HAP-1 (cell line): ENCODE measurements at regions not wholly inside any gene's neighbourhood (a gene's known extent, or its start where the extent isn't known, plus 50 kb on each side); places are given as distances from the start of the nearest gene placed in this dataset.
"Not testable (repeated sequence)": the region's sequence is repeated elsewhere in the genome, so short reads cannot be mapped to it uniquely, and the experiment has no call there.

Experiments
- DNase-seq, 2 experiments: peaks; one replicate each; pipeline ENCODE4 v3.0.0-alpha.2; 2016 to 2020; ENCODE audit warnings: low spot score in 2 of 2
- H3K27me3 ChIP-seq: fragments of 250-450 bp; sonication (Bioruptor Pico); 2 replicates; pipeline ENCODE4 v1.5.1; 2020; ENCODE audit warnings: low read depth, mild to moderate bottlenecking, moderate library complexity
- H3K36me3 ChIP-seq: fragments of 250-450 bp; sonication (Bioruptor Pico); replicated peaks from 2 replicates; pipeline ENCODE4 v1.5.1; 2020; ENCODE audit warnings: mild to moderate bottlenecking
- H3K4me1 ChIP-seq: fragments of 250-450 bp; sonication (Bioruptor Pico); 2 replicates; pipeline ENCODE4 v1.5.1; 2020; ENCODE audit warnings: mild to moderate bottlenecking
- H3K4me3 ChIP-seq: fragments of 250-450 bp; sonication (Bioruptor Pico); 2 replicates; pipeline ENCODE4 v1.5.1; 2020; ENCODE audit warnings: mild to moderate bottlenecking, moderate library complexity
- H3K9me3 ChIP-seq: fragments of 250-450 bp; sonication (Bioruptor Pico); 2 replicates; pipeline ENCODE4 v1.5.1; 2020; ENCODE audit warnings: mild to moderate bottlenecking, moderate library complexity
- in situ Hi-C: fragments of 300-500 bp; cut with MboI; formaldehyde crosslinking; loops from 3 replicates; pipeline ENCODE4 v1.14.3; 2020; ENCODE audit warnings: low sequenced_read_pairs, inconsistent platforms, mixed read lengths

GRCh38 chr6:165001502-165002157 lies 307.8 kb downstream of the C6orf118 start:
- H3K4me1 ChIP-seq, result no peaks in the 10 kb centered on the region
- no peaks in the 10 kb centered on the region for H3K27me3 ChIP-seq
- H3K36me3 ChIP-seq, result no peaks in the 10 kb centered on the region
- no peak for DNase-seq
- H3K4me3 ChIP-seq, result no peak overlapping the region
- H3K9me3 ChIP-seq, result no peaks in the 10 kb centered on the region
- in situ Hi-C loops, result no loop called here

GRCh38 chr6:164998297-164998696 lies 311.1 kb downstream of the C6orf118 start:
- H3K4me1 ChIP-seq, result no peaks in the 10 kb centered on the region
- no peak overlapping the region for H3K4me3 ChIP-seq
- no peaks in the 10 kb centered on the region for H3K9me3 ChIP-seq
- H3K36me3 ChIP-seq, result no peaks in the 10 kb centered on the region
- H3K27me3 ChIP-seq, result no peaks in the 10 kb centered on the region
- no peak for DNase-seq
- in situ Hi-C loops, result no loop called here

GRCh38 chr6:164996838-164997237 lies 312.6 kb downstream of the C6orf118 start:
- no peak for DNase-seq
- in situ Hi-C loops, result no loop called here
- Histone ChIP-seq H3K36me3 (no peaks in the 10 kb centered on the region), H3K27me3 (no peaks in the 10 kb centered on the region), H3K9me3 (no peaks in the 10 kb centered on the region), H3K4me3 (no peak overlapping the region), H3K4me1 (no peaks in the 10 kb centered on the region)

- Histone ChIP-seq H3K4me1 (no peaks in the 10 kb centered on the region), H3K36me3 (no peaks in the 10 kb centered on the region), H3K9me3 (no peaks in the 10 kb centered on the region), H3K27me3 (no peaks in the 10 kb centered on the region), H3K4me3 (no peak overlapping the region)
- in situ Hi-C loops, result no loop called here
- DNase-seq, result no peak
These were observed 317.8 kb downstream of the C6orf118 start for GRCh38 chr6:164991573-164991972.

- no peaks in the 10 kb centered on the region for H3K36me3 ChIP-seq
- H3K4me1 ChIP-seq, result no peaks in the 10 kb centered on the region
- no peaks in the 10 kb centered on the region for H3K9me3 ChIP-seq
- no peak for DNase-seq
- no peaks in the 10 kb centered on the region for H3K27me3 ChIP-seq
- H3K4me3 ChIP-seq, result no peak overlapping the region
- in situ Hi-C loops, result no loop called here
These were observed 318.5 kb downstream of the C6orf118 start for GRCh38 chr6:164990901-164991300.

GRCh38 chr6:164982389-164982788 lies 327.0 kb downstream of the C6orf118 start:
- H3K4me1 ChIP-seq, result no peaks in the 10 kb centered on the region
- in situ Hi-C loops, result no loop called here
- no peak for DNase-seq
- H3K27me3 ChIP-seq, result no peaks in the 10 kb centered on the region
- H3K36me3 ChIP-seq, result no peaks in the 10 kb centered on the region
- H3K4me3 ChIP-seq, result no peak overlapping the region
- H3K9me3 ChIP-seq, result no peaks in the 10 kb centered on the region

GRCh38 chr6:164967102-164967501 lies 342.3 kb downstream of the C6orf118 start:
- Histone ChIP-seq H3K36me3 (no peaks in the 10 kb centered on the region), H3K27me3 (no peaks in the 10 kb centered on the region)
- DNase-seq, result no peak

GRCh38 chr6:164962805-164963204 lies 346.6 kb downstream of the C6orf118 start:
- in situ Hi-C loops, result no loop called here
- no peaks in the 10 kb centered on the region for H3K27me3 ChIP-seq
- no peak overlapping the region for H3K4me3 ChIP-seq
- no peaks in the 10 kb centered on the region for H3K36me3 ChIP-seq
- H3K9me3 ChIP-seq, result no peaks in the 10 kb centered on the region
- H3K4me1 ChIP-seq, result no peaks in the 10 kb centered on the region
- no peak for DNase-seq

More at GRCh38 chr6:164967102-164967501, 342.3 kb downstream of the C6orf118 start:
- Histone ChIP-seq H3K4me1 (no peaks in the 10 kb centered on the region), H3K4me3 (no peak overlapping the region), H3K9me3 (no peaks in the 10 kb centered on the region)
- in situ Hi-C loops, result no loop called here

- H3K36me3 ChIP-seq, result no peaks in the 10 kb centered on the region
- no peak for DNase-seq
- in situ Hi-C loops, result no loop called here
- H3K4me1 ChIP-seq, result no peaks in the 10 kb centered on the region
- H3K4me3 ChIP-seq, result no peak overlapping the region
- no peaks in the 10 kb centered on the region for H3K9me3 ChIP-seq
- H3K27me3 ChIP-seq, result no peaks in the 10 kb centered on the region
These were observed 362.2 kb downstream of the C6orf118 start for GRCh38 chr6:164947164-164947563.

GRCh38 chr6:164942271-164942670 lies 367.1 kb downstream of the C6orf118 start:
- in situ Hi-C loops, result no loop called here
- H3K9me3 ChIP-seq, result no peaks in the 10 kb centered on the region

GRCh38 chr6:164933238-164933794 lies 376.1 kb downstream of the C6orf118 start:
- H3K27me3 ChIP-seq, H3K4me1 ChIP-seq, H3K9me3 ChIP-seq, in situ Hi-C loops, H3K4me3 ChIP-seq, H3K36me3 ChIP-seq, DNase-seq: not testable (repeated sequence)

More at GRCh38 chr6:164942271-164942670, 367.1 kb downstream of the C6orf118 start:
- DNase-seq, result no peak
- Histone ChIP-seq H3K27me3 (no peaks in the 10 kb centered on the region), H3K4me1 (no peaks in the 10 kb centered on the region), H3K36me3 (no peaks in the 10 kb centered on the region), H3K4me3 (no peak overlapping the region)

GRCh38 chr6:164929408-164929977 lies 379.9 kb downstream of the C6orf118 start:
- H3K27me3 ChIP-seq, result no peaks in the 10 kb centered on the region
- H3K36me3 ChIP-seq, result no peaks in the 10 kb centered on the region
- no peaks in the 10 kb centered on the region for H3K9me3 ChIP-seq
- no peak overlapping the region for H3K4me3 ChIP-seq
- in situ Hi-C loops, result no loop called here
- H3K4me1 ChIP-seq, result no peaks in the 10 kb centered on the region
- DNase-seq, result no peak

GRCh38 chr6:164928728-164929407 lies 380.5 kb downstream of the C6orf118 start:
- H3K9me3 ChIP-seq, result no peaks in the 10 kb centered on the region
- no peaks in the 10 kb centered on the region for H3K4me1 ChIP-seq
- H3K27me3 ChIP-seq, result no peaks in the 10 kb centered on the region
- DNase-seq, result no peak
- H3K4me3 ChIP-seq, result no peak overlapping the region
- no peaks in the 10 kb centered on the region for H3K36me3 ChIP-seq
- in situ Hi-C loops, result no loop called here

GRCh38 chr6:164928057-164928727 lies 381.2 kb downstream of the C6orf118 start:
- H3K36me3 ChIP-seq, result no peaks in the 10 kb centered on the region
- H3K27me3 ChIP-seq, result no peaks in the 10 kb centered on the region
- DNase-seq, result no peak
- no peaks in the 10 kb centered on the region for H3K9me3 ChIP-seq
- no peak overlapping the region for H3K4me3 ChIP-seq
- no peaks in the 10 kb centered on the region for H3K4me1 ChIP-seq
- in situ Hi-C loops, result no loop called here
